ENCODE measurements at regions not wholly inside any gene's neighbourhood (a gene's known extent, or its start where the extent isn't known, plus 50 kb on each side); places are given as distances from the start of the nearest gene placed in this dataset.

DNA sequence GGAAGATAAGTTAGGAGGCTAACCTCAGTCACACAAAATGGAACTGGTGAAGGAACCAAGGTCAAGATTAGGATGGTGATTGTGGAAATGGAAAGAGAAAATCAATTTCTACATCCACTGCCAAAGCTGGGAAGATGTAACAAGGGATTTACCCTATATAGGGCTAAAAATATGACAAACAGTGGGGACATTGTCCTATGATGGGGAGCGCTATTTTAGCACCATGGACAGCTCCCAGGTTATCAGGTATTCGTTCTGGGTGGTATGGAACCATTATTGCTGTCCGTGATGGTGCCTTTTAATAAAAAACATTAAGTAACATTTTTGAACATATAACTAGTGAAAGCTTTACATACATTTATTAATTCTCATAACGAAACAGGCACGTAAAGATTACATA, 124.0 kb downstream of the NDUFA12 start (continued):
- no peak for TF ChIP-seq ZBTB37 (CRISPR knock-in tag; IDR thresholded peaks at IDR 0.05)
- TF ChIP-seq, protein P1, sequence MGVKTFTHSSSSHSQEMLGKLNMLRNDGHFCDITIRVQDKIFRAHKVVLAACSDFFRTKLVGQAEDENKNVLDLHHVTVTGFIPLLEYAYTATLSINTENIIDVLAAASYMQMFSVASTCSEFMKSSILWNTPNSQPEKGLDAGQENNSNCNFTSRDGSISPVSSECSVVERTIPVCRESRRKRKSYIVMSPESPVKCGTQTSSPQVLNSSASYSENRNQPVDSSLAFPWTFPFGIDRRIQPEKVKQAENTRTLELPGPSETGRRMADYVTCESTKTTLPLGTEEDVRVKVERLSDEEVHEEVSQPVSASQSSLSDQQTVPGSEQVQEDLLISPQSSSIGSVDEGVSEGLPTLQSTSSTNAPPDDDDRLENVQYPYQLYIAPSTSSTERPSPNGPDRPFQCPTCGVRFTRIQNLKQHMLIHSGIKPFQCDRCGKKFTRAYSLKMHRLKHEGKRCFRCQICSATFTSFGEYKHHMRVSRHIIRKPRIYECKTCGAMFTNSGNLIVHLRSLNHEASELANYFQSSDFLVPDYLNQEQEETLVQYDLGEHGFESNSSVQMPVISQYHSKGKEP (CRISPR knock-in tag; IDR thresholded peaks at IDR 0.05) = peak; percentile 66; the same call in 1 of the 2 replicates
- peak; percentile 24; the same call in 1 of the 2 replicates for TF ChIP-seq ZSCAN25 (CRISPR knock-in tag; IDR thresholded peaks at IDR 0.05)
- no peak for TF ChIP-seq ZNF501 (CRISPR knock-in tag; IDR thresholded peaks at IDR 0.05)
- TF ChIP-seq SMARCC2 (IDR thresholded peaks at IDR 0.05) = no peak
- TF ChIP-seq ZSCAN9 (CRISPR knock-in tag; IDR thresholded peaks at IDR 0.05; ENCODE audit: borderline replicate concordance) = peak; percentile 93
- TF ChIP-seq FUBP1 (CRISPR knock-in tag; IDR thresholded peaks at IDR 0.05; ENCODE audit: borderline replicate concordance) = no peak
- TF ChIP-seq MED1 (CRISPR knock-in tag; IDR thresholded peaks at IDR 0.05) = 0 out of 2 replicates have a peak, but pooled peaks have one; percentile 19
- TF ChIP-seq RORA (CRISPR knock-in tag; IDR thresholded peaks at IDR 0.05) = no peak
- TF ChIP-seq NR2C2 (CRISPR knock-in tag; IDR thresholded peaks at IDR 0.05; ENCODE audit: borderline replicate concordance) = no peak
- no peak for TF ChIP-seq ZNF776 (CRISPR knock-in tag; IDR thresholded peaks at IDR 0.05)
- TF ChIP-seq ZFP37 (CRISPR knock-in tag; IDR thresholded peaks at IDR 0.05; ENCODE audit: borderline replicate concordance) = no peak
- TF ChIP-seq THYN1 (CRISPR knock-in tag; IDR thresholded peaks at IDR 0.05; ENCODE audit: borderline replicate concordance, low read depth) = no peak
- no peak for TF ChIP-seq HNRNPK (IDR thresholded peaks at IDR 0.05; ENCODE audit: low read depth, low read length, poor library complexity, severe bottlenecking)
- no peak for TF ChIP-seq ESRRA (CRISPR knock-in tag; IDR thresholded peaks at IDR 0.05; ENCODE audit: low read depth)
- TF ChIP-seq, protein P2, sequence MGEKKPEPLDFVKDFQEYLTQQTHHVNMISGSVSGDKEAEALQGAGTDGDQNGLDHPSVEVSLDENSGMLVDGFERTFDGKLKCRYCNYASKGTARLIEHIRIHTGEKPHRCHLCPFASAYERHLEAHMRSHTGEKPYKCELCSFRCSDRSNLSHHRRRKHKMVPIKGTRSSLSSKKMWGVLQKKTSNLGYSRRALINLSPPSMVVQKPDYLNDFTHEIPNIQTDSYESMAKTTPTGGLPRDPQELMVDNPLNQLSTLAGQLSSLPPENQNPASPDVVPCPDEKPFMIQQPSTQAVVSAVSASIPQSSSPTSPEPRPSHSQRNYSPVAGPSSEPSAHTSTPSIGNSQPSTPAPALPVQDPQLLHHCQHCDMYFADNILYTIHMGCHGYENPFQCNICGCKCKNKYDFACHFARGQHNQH (CRISPR knock-in tag; IDR thresholded peaks at IDR 0.05) = no peak
- TF ChIP-seq ZFY (CRISPR knock-in tag; IDR thresholded peaks at IDR 0.05) = no peak
- TF ChIP-seq RNF2 (conservative IDR thresholded peaks at IDR 0.05; ENCODE audit: low read depth) = no peak
- TF ChIP-seq POLR2G (IDR thresholded peaks at IDR 0.05; ENCODE audit: low read depth, low read length) = no peak
- no peak for TF ChIP-seq ZMAT3 (CRISPR knock-in tag; conservative IDR thresholded peaks at IDR 0.05)
- no peak for TF ChIP-seq ATRX (CRISPR knock-in tag; IDR thresholded peaks at IDR 0.05; ENCODE audit: borderline replicate concordance)
- TF ChIP-seq MIER2 (CRISPR knock-in tag; IDR thresholded peaks at IDR 0.05) = peak; percentile 95
- no peak for TF ChIP-seq ZNF800 (CRISPR knock-in tag; IDR thresholded peaks at IDR 0.05)
- TF ChIP-seq ZNF782 (CRISPR knock-in tag; IDR thresholded peaks at IDR 0.05; ENCODE audit: borderline replicate concordance) = no peak
